IMR-90 (cell line): ENCODE measurements at regions not wholly inside any gene's neighbourhood (a gene's known extent, or its start where the extent isn't known, plus 50 kb on each side); places are given as distances from the start of the nearest gene placed in this dataset.

Source experiments
- ATAC-seq: fragments of 200-7000 bp; cut with Tn5 transposase; 2 replicates; pipeline ENCODE4 v1.9.1; 2020; ENCODE audit warnings: low read depth, mild to moderate bottlenecking, moderate library complexity
- BruUV-seq: library from RNA; stranded (reverse); fragments of 400-500 nt; replicated peaks from 2 replicates; lab custom pipeline; 2021; lab: Mats Ljungman, UMichigan
- CTCF ChIA-PET: fragments of 300-600 bp; formaldehyde crosslinking; extraction: SDS; loops from one replicate; lab custom pipeline; 2021; ENCODE audit warnings: antibody characterized with exemption; lab: Yijun Ruan, JAX
- POLR2A ChIA-PET: fragments of 300-600 bp; sonication (Branson Sonifier 250); formaldehyde crosslinking; loops from one replicate; lab custom pipeline; 2022; ENCODE audit warnings: antibody characterized with exemption; ENCODE audit not compliant: unreplicated experiment; lab: Charles Lee
- DNase-seq: peaks from one replicate; pipeline ENCODE4 v3.0.0; 2013
- H2AFZ ChIP-seq: replicated peaks from 2 replicates; pipeline ENCODE3; 2013; ENCODE audit warnings: low read length, mild to moderate bottlenecking; ENCODE audit not compliant: poor library complexity
- H2AK5ac ChIP-seq: 2 replicates; pipeline ENCODE4 v1.6.1; 2013; ENCODE audit warnings: low read depth, low read length, inconsistent platforms
- H2AK9ac ChIP-seq: replicated peaks from 2 replicates; pipeline ENCODE3; 2013; ENCODE audit warnings: mild to moderate bottlenecking, low read depth, low read length, moderate library complexity; ENCODE audit not compliant: poor library complexity
- H2BK120ac ChIP-seq: 2 replicates; pipeline ENCODE4 v1.6.1; 2013; ENCODE audit warnings: low read depth, low read length, inconsistent platforms
- H2BK15ac ChIP-seq: 3 replicates; pipeline ENCODE4 v1.6.1; 2013; ENCODE audit warnings: low read depth, low read length, inconsistent platforms
- H2BK20ac ChIP-seq: 2 replicates; pipeline ENCODE4 v1.6.1; 2013; ENCODE audit warnings: low read depth, mild to moderate bottlenecking, inconsistent platforms, low read length, moderate library complexity
- H2BK5ac ChIP-seq: 2 replicates; pipeline ENCODE4 v1.6.1; 2013; ENCODE audit warnings: mild to moderate bottlenecking, low read depth, low read length, inconsistent platforms; ENCODE audit not compliant: poor library complexity, severe bottlenecking
- H3K14ac ChIP-seq: replicated peaks from 2 replicates; pipeline ENCODE4 v1.6.1; 2013; ENCODE audit warnings: low read depth, low read length, inconsistent platforms
- H3K18ac ChIP-seq: 2 replicates; pipeline ENCODE4 v1.6.1; 2013; ENCODE audit warnings: low read depth, low read length, control low read depth
- H3K23ac ChIP-seq: 2 replicates; pipeline ENCODE4 v1.6.1; 2013; ENCODE audit warnings: low read depth, low read length, inconsistent platforms
- H3K27ac ChIP-seq: 2 replicates; pipeline ENCODE4 v1.5.1; 2013; ENCODE audit warnings: mild to moderate bottlenecking, control low read depth, low read length; ENCODE audit not compliant: insufficient read depth
- H3K27me3 ChIP-seq: 2 replicates; pipeline ENCODE4 v1.6.1; 2013; ENCODE audit warnings: low read length; ENCODE audit not compliant: control insufficient read depth, insufficient read depth
- H3K36me3 ChIP-seq: 2 replicates; pipeline ENCODE4 v1.6.1; 2013; ENCODE audit warnings: low read length, mixed read lengths; ENCODE audit not compliant: control insufficient read depth, insufficient read depth
- H3K4ac ChIP-seq: 2 replicates; pipeline ENCODE4 v1.6.1; 2013; ENCODE audit warnings: low read depth, low read length, inconsistent platforms
- H3K4me1 ChIP-seq: 2 replicates; pipeline ENCODE4 v1.6.1; 2013; ENCODE audit warnings: low read length, mixed read lengths; ENCODE audit not compliant: control insufficient read depth, insufficient read depth
- H3K4me2 ChIP-seq: 2 replicates; pipeline ENCODE4 v1.6.1; 2013; ENCODE audit warnings: low read depth, mild to moderate bottlenecking, control low read depth, low read length, moderate library complexity
- H3K4me3 ChIP-seq: 2 replicates; pipeline ENCODE4 v1.5.1; 2013; ENCODE audit warnings: low read depth, mild to moderate bottlenecking, control low read depth, low read length, moderate library complexity; ENCODE audit not compliant: insufficient read depth
- H3K56ac ChIP-seq: 2 replicates; pipeline ENCODE4 v1.6.1; 2013; ENCODE audit warnings: low read length, inconsistent platforms; ENCODE audit not compliant: insufficient read depth; ENCODE audit errors: extremely low read depth
- H3K79me1 ChIP-seq, 2 experiments: 2 replicates each; pipeline ENCODE4 v1.6.1; 2013; ENCODE audit warnings: low read length in 2 of 2, inconsistent platforms in 1 of 2, low read depth in 1 of 2
- H3K9ac ChIP-seq: 2 replicates; pipeline ENCODE4 v1.6.1; 2013; ENCODE audit warnings: low read depth, low read length, control low read depth
- H3K9me1 ChIP-seq: 2 replicates; pipeline ENCODE4 v1.6.1; 2013; ENCODE audit warnings: low read length, inconsistent platforms; ENCODE audit not compliant: insufficient read depth
- H3K9me3 ChIP-seq: 2 replicates; pipeline ENCODE4 v1.6.1; 2013; ENCODE audit warnings: low read length; ENCODE audit not compliant: control insufficient read depth, insufficient read depth
- H4K20me1 ChIP-seq: 2 replicates; pipeline ENCODE4 v1.6.1; 2013; ENCODE audit warnings: low read length, inconsistent platforms; ENCODE audit not compliant: insufficient read depth
- H4K5ac ChIP-seq: 2 replicates; pipeline ENCODE4 v1.6.1; 2013; ENCODE audit warnings: mild to moderate bottlenecking, low read depth, low read length, control low read depth
- H4K8ac ChIP-seq, 2 experiments: 2 replicates each; pipeline ENCODE4 v1.6.1; 2013; ENCODE audit warnings: low read depth in 2 of 2, low read length in 2 of 2, control low read depth in 1 of 2, inconsistent platforms in 1 of 2
- H4K91ac ChIP-seq: 2 replicates; pipeline ENCODE4 v1.6.1; 2013; ENCODE audit warnings: low read depth, low read length, inconsistent platforms; ENCODE audit not compliant: insufficient read depth
- BHLHE40 ChIP-seq: fragments of 150-350 bp; IDR thresholded peaks from 2 replicates; pipeline ENCODE4 v1.6.1; 2016; ENCODE audit warnings: mild to moderate bottlenecking, low read depth, low read length
- CEBPB ChIP-seq: IDR thresholded peaks from 2 replicates; pipeline ENCODE4 v1.6.1; 2012; ENCODE audit warnings: low read depth, low read length, improper control_type of control experiment
- CHD1 ChIP-seq: IDR thresholded peaks from 2 replicates; pipeline ENCODE4 v1.6.1; 2012; ENCODE audit warnings: low read depth, low read length, improper control_type of control experiment
- CTCF ChIP-seq: conservative IDR thresholded peaks from 2 replicates; pipeline ENCODE4 v1.5.1; 2012; ENCODE audit warnings: mild to moderate bottlenecking, low read depth, low read length, improper control_type of control experiment
- ELK1 ChIP-seq: fragments of 150-350 bp; IDR thresholded peaks from 2 replicates; pipeline ENCODE4 v1.6.1; 2016; ENCODE audit warnings: low read depth, mild to moderate bottlenecking, low read length, moderate library complexity, borderline replicate concordance
- FOS ChIP-seq: fragments of 150-350 bp; IDR thresholded peaks from 2 replicates; pipeline ENCODE4 v1.6.1; 2016; ENCODE audit warnings: low read depth, low read length
- MAFK ChIP-seq: IDR thresholded peaks from 2 replicates; pipeline ENCODE4 v1.6.1; 2012; ENCODE audit warnings: low read depth, low read length, improper control_type of control experiment
- MAZ ChIP-seq: IDR thresholded peaks from 2 replicates; pipeline ENCODE4 v1.6.1; 2012; ENCODE audit warnings: low read depth, mild to moderate bottlenecking, low read length, improper control_type of control experiment, moderate library complexity, borderline replicate concordance
- MXI1 ChIP-seq: IDR thresholded peaks from 2 replicates; pipeline ENCODE4 v1.6.1; 2012; ENCODE audit warnings: low read depth, mild to moderate bottlenecking, low read length, moderate library complexity, borderline replicate concordance
- NFE2L2 ChIP-seq: fragments of 150-350 bp; IDR thresholded peaks from 2 replicates; pipeline ENCODE4 v1.6.1; 2016; ENCODE audit warnings: low read depth, mild to moderate bottlenecking, low read length
- POLR2A ChIP-seq: IDR thresholded peaks from 2 replicates; pipeline ENCODE4 v1.6.1; 2012; ENCODE audit warnings: mild to moderate bottlenecking, low read depth, low read length
- RAD21 ChIP-seq: IDR thresholded peaks from 2 replicates; pipeline ENCODE4 v1.6.1; 2012; ENCODE audit warnings: low read length, improper control_type of control experiment
- RCOR1 ChIP-seq: IDR thresholded peaks from 2 replicates; pipeline ENCODE4 v1.6.1; 2012; ENCODE audit warnings: mild to moderate bottlenecking, low read length, improper control_type of control experiment; ENCODE audit not compliant: insufficient replicate concordance
- RFX5 ChIP-seq: IDR thresholded peaks from 2 replicates; pipeline ENCODE4 v1.8.0; 2012; ENCODE audit warnings: low read depth, mild to moderate bottlenecking, low read length, moderate library complexity
- SMC3 ChIP-seq: fragments of 150-350 bp; IDR thresholded peaks from 2 replicates; pipeline ENCODE4 v1.6.1; 2016; ENCODE audit warnings: low read depth, mild to moderate bottlenecking, antibody characterized with exemption, low read length, moderate library complexity
- USF2 ChIP-seq: fragments of 150-350 bp; IDR thresholded peaks from 2 replicates; pipeline ENCODE4 v1.6.1; 2017; ENCODE audit warnings: mild to moderate bottlenecking, antibody characterized with exemption, low read length, low read depth
- WGBS, 2 experiments: methylation state at CpG; one replicate each; pipeline versions ENCODE4 v1.1.5 to v1.1.7; 2013; ENCODE audit warnings: missing lambda C conversion rate in 2 of 2; ENCODE audit not compliant: insufficient read length in 1 of 2; ENCODE audit errors: extremely low coverage in 2 of 2; 5-methylcytosine and 5-hydroxymethylcytosine counted together
- dilution Hi-C: fragments of 300-500 bp; cut with HindIII; formaldehyde crosslinking; loops from one replicate; pipeline ENCODE4 v1.14.3; 2018; ENCODE audit warnings: low sequenced_read_pairs; ENCODE audit not compliant: unreplicated experiment
- in situ Hi-C: fragments of 300-500 bp; cut with MboI; formaldehyde crosslinking; loops from 3 replicates; pipeline ENCODE4 v1.14.3; 2019; ENCODE audit warnings: low sequenced_read_pairs, inconsistent platforms, mixed read lengths
- intact Hi-C: fragments of 100-400 bp; cut with micrococcal nuclease; formaldehyde crosslinking; loops from 2 replicates; pipeline ENCODE4 v1.10.0; 2022

- TF ChIP-seq MXI1 (no peak), CTCF (no peak), CHD1 (no peak), BHLHE40 (no peak), ELK1 (no peak), RAD21 (no peak), FOS (no peak), USF2 (no peak), MAZ (no peak), RCOR1 (no peak), MAFK (no peak), RFX5 (no peak), POLR2A (no peak), NFE2L2 (no peak), SMC3 (no peak), CEBPB (no peak)
- H4K91ac ChIP-seq = no peak overlapping the region
Measured at GRCh38 chr4:67122029-67122428, 423.3 kb downstream of the CENPC start.

More at GRCh38 chr4:67122029-67122428, 423.3 kb downstream of the CENPC start:
- WGBS, 2 experiments = no CpG with 5 or more reads among the region's 3 CpGs
- ChIA-PET POLR2A (no interaction called here), CTCF (no interaction called here)
- intact Hi-C loops (no loop called here), dilution Hi-C loops (no loop called here), in situ Hi-C loops (no loop called here)
- ATAC-seq (no peak), DNase-seq (no peak)
- H4K8ac ChIP-seq = no peak overlapping the region
- no peak overlapping the region for H2AK5ac ChIP-seq
- no peak overlapping the region for H4K5ac ChIP-seq
- no TSS peak for BruUV-seq
- no peak overlapping the region for H2BK5ac ChIP-seq
- no peak overlapping the region for H2AK9ac ChIP-seq
- H3K23ac ChIP-seq = no peak overlapping the region
- no peaks in the 10 kb centered on the region for H3K4me1 ChIP-seq
- no peaks in the 10 kb centered on the region for H3K79me1 ChIP-seq
- H3K9me1 ChIP-seq = no peaks in the 10 kb centered on the region
- no peak overlapping the region for H2AFZ ChIP-seq
- no peak overlapping the region for H3K27ac ChIP-seq
- no peaks in the 10 kb centered on the region for H3K36me3 ChIP-seq
- no peaks in the 10 kb centered on the region for H4K20me1 ChIP-seq
- H3K9ac ChIP-seq = no peak overlapping the region
- no peak overlapping the region for H3K18ac ChIP-seq
- H3K4me3 ChIP-seq = no peak overlapping the region
- no peak overlapping the region for H2BK15ac ChIP-seq
- no peak overlapping the region for H2BK120ac ChIP-seq
- H3K14ac ChIP-seq = no peak overlapping the region
- H3K56ac ChIP-seq = no peak overlapping the region
- no peak overlapping the region for H2BK20ac ChIP-seq
- no peaks in the 10 kb centered on the region for H3K27me3 ChIP-seq
- H3K4me2 ChIP-seq = no peak overlapping the region
- H3K9me3 ChIP-seq = 0 out of 2 replicates have a peak, but pooled peaks cover 2% of the 10 kb centered on the region
- H3K4ac ChIP-seq = no peak overlapping the region
